ENCODE measurements at regions not wholly inside any gene's neighbourhood (a gene's known extent, or its start where the extent isn't known, plus 50 kb on each side); places are given as distances from the start of the nearest gene placed in this dataset.
"Not testable (repeated sequence)": the region's sequence is repeated elsewhere in the genome, so short reads cannot be mapped to it uniquely, and the experiment has no call there.

GRCh38 chr1:222058249-222058648 is 316.4 kb upstream of the DUSP10 start:
- peaks cover 4% of the 10 kb centered on the region for H3K9me3 Mint-ChIP-seq
- no peaks in the 10 kb centered on the region for H3K27me3 Mint-ChIP-seq
- H3K27ac Mint-ChIP-seq = no peak overlapping the region
- no peak overlapping the region for H3K4me3 Mint-ChIP-seq
- H3K36me3 Mint-ChIP-seq = no peaks in the 10 kb centered on the region
- no peak for DNase-seq (ENCODE audit: extremely low spot score, unreplicated experiment)
- TF ChIP-seq, protein P1, sequence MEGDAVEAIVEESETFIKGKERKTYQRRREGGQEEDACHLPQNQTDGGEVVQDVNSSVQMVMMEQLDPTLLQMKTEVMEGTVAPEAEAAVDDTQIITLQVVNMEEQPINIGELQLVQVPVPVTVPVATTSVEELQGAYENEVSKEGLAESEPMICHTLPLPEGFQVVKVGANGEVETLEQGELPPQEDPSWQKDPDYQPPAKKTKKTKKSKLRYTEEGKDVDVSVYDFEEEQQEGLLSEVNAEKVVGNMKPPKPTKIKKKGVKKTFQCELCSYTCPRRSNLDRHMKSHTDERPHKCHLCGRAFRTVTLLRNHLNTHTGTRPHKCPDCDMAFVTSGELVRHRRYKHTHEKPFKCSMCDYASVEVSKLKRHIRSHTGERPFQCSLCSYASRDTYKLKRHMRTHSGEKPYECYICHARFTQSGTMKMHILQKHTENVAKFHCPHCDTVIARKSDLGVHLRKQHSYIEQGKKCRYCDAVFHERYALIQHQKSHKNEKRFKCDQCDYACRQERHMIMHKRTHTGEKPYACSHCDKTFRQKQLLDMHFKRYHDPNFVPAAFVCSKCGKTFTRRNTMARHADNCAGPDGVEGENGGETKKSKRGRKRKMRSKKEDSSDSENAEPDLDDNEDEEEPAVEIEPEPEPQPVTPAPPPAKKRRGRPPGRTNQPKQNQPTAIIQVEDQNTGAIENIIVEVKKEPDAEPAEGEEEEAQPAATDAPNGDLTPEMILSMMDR (conservative IDR thresholded peaks at IDR 0.05) = no peak
- peaks cover 27% of the 10 kb centered on the region for H3K4me1 Mint-ChIP-seq (ENCODE audit: unreplicated experiment)

- Mint-ChIP-seq H3K27ac (no peak overlapping the region), H3K36me3 (no peaks in the 10 kb centered on the region), H3K9me3 (peaks cover 4% of the 10 kb centered on the region), H3K27me3 (peaks cover 7% of the 10 kb centered on the region), H3K4me1 (ENCODE audit: unreplicated experiment) (peaks cover 22% of the 10 kb centered on the region), H3K4me3 (no peak overlapping the region)
- TF ChIP-seq, protein P1 (conservative IDR thresholded peaks at IDR 0.05) = no peak
- no peak for DNase-seq (ENCODE audit: extremely low spot score, unreplicated experiment)
These were observed 315.3 kb upstream of the DUSP10 start for GRCh38 chr1:222057162-222057561.

GRCh38 chr1:222054416-222054815 is 312.5 kb upstream of the DUSP10 start:
- H3K9me3 Mint-ChIP-seq = peaks cover 4% of the 10 kb centered on the region
- peaks cover under 1% of the 10 kb centered on the region for H3K4me1 Mint-ChIP-seq (ENCODE audit: unreplicated experiment)
- no peak overlapping the region for H3K4me3 Mint-ChIP-seq
- no peaks in the 10 kb centered on the region for H3K36me3 Mint-ChIP-seq
- DNase-seq (ENCODE audit: extremely low spot score, unreplicated experiment) = no peak
- H3K27me3 Mint-ChIP-seq = peaks cover 7% of the 10 kb centered on the region
- H3K27ac Mint-ChIP-seq = no peak overlapping the region
- TF ChIP-seq, protein P1 (conservative IDR thresholded peaks at IDR 0.05) = no peak

GRCh38 chr1:222053790-222054294 is 312.0 kb upstream of the DUSP10 start:
- no peak overlapping the region for H3K27ac Mint-ChIP-seq
- peaks cover 7% of the 10 kb centered on the region for H3K27me3 Mint-ChIP-seq
- peaks cover 3% of the 10 kb centered on the region for H3K4me1 Mint-ChIP-seq (ENCODE audit: unreplicated experiment)
- TF ChIP-seq, protein P1 (conservative IDR thresholded peaks at IDR 0.05) = no peak
- peaks cover 4% of the 10 kb centered on the region for H3K9me3 Mint-ChIP-seq
- DNase-seq (ENCODE audit: extremely low spot score, unreplicated experiment) = no peak
- H3K36me3 Mint-ChIP-seq = no peaks in the 10 kb centered on the region
- H3K4me3 Mint-ChIP-seq = no peak overlapping the region

DNA sequence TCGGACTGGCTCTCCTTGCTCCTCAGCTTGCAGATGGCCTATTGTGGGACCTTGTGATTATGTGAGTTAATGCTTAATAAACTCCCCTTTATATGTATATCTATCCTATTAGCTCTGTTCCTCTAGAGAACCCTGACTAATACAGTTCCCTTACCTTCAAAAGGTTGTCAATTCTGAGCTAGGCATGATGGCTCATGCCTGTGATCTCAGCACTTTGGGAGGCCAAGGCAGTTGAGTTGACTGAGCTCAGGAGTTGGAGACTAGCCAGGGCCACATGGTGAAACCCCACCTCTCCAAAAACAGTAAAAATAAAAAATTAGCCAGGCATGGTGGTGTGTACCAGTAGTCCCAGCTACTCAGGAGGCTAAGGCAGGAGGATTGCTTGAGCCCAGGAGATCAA is 309.4 kb upstream of the DUSP10 start:
- not testable (repeated sequence) for H3K36me3 Mint-ChIP-seq; H3K27me3 Mint-ChIP-seq; H3K27ac Mint-ChIP-seq; H3K4me3 Mint-ChIP-seq; H3K9me3 Mint-ChIP-seq; DNase-seq (ENCODE audit: extremely low spot score, unreplicated experiment)
- H3K4me1 Mint-ChIP-seq (ENCODE audit: unreplicated experiment) = peaks cover 15% of the 10 kb centered on the region

GRCh38 chr1:222049661-222050060 is 307.8 kb upstream of the DUSP10 start:
- peaks cover 15% of the 10 kb centered on the region for H3K4me1 Mint-ChIP-seq (ENCODE audit: unreplicated experiment)
- DNase-seq (ENCODE audit: extremely low spot score, unreplicated experiment); H3K4me3 Mint-ChIP-seq; H3K27me3 Mint-ChIP-seq; H3K36me3 Mint-ChIP-seq; H3K27ac Mint-ChIP-seq; H3K9me3 Mint-ChIP-seq: not testable (repeated sequence)

DNA sequence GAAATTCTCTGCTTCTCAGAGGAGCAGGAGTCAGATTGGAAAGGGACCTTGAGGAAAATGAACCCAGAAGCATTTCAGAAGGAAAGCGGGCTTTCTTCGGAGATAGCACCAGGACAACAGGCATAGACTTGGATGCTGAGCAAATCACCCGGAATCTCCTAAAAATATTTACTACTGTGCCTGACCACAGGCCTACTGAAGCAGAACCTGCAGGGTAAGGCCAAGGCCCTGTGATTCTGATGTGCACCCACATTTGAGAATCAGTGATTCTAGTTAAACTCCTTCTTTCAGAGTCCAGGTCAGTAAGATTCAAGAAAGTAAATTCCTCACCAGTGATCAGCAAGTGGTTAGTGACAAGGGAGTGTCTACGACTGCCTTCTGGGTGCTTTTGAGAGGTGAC is 307.3 kb upstream of the DUSP10 start:
- TF ChIP-seq, protein P1 (conservative IDR thresholded peaks at IDR 0.05) = no peak
- Mint-ChIP-seq H3K27me3 (peaks cover 7% of the 10 kb centered on the region), H3K4me1 (ENCODE audit: unreplicated experiment) (peaks cover 18% of the 10 kb centered on the region), H3K4me3 (no peak overlapping the region), H3K9me3 (no peaks in the 10 kb centered on the region), H3K36me3 (no peaks in the 10 kb centered on the region), H3K27ac (peak overlapping the region; percentile 19)
- no peak for DNase-seq (ENCODE audit: extremely low spot score, unreplicated experiment)
